Colonic mucosa (tissue), 4 donors: ENCODE measurements at regions not wholly inside any gene's neighbourhood (a gene's known extent, or its start where the extent isn't known, plus 50 kb on each side); places are given as distances from the start of the nearest gene placed in this dataset.

Source experiments
- DNase-seq: peaks from one replicate; pipeline ENCODE4 v3.0.0-alpha.2; 2020
- H3K27ac ChIP-seq: fragments of 200-600 bp; one replicate; pipeline ENCODE4 v1.8.0; 2021
- H3K27me3 ChIP-seq: fragments of 200-600 bp; one replicate; pipeline ENCODE4 v1.8.0; 2021
- H3K36me3 ChIP-seq: fragments of 200-600 bp; one replicate; pipeline ENCODE4 v1.8.0; 2021
- H3K4me1 ChIP-seq: fragments of 200-600 bp; one replicate; pipeline ENCODE4 v1.8.0; 2021; ENCODE audit warnings: mild to moderate bottlenecking
- H3K4me3 ChIP-seq: fragments of 200-600 bp; one replicate; pipeline ENCODE4 v1.8.0; 2021
- H3K9ac ChIP-seq, 2 donors: one replicate each; pipeline ENCODE4 v1.7.0; 2013; ENCODE audit warnings: control low read depth in 2 of 2, low read depth in 2 of 2, low read length in 2 of 2
- H3K9me3 ChIP-seq: fragments of 200-600 bp; one replicate; pipeline ENCODE4 v1.8.0; 2021
- CTCF ChIP-seq: fragments of 200-600 bp; IDR thresholded peaks from one replicate; pipeline ENCODE4 v1.8.0; 2022; ENCODE audit warnings: antibody characterized with exemption, mild to moderate bottlenecking
- intact Hi-C: fragments of 100-400 bp; cut with DNase I; formaldehyde crosslinking; loops from one replicate; pipeline ENCODE4 v1.14.1; 2022
- donor health status: healthy.
- donor health status: DM: no; HTN: no; CAD: no.
- donor health status: DM: no; HTN: no; CAD: no.

DNA sequence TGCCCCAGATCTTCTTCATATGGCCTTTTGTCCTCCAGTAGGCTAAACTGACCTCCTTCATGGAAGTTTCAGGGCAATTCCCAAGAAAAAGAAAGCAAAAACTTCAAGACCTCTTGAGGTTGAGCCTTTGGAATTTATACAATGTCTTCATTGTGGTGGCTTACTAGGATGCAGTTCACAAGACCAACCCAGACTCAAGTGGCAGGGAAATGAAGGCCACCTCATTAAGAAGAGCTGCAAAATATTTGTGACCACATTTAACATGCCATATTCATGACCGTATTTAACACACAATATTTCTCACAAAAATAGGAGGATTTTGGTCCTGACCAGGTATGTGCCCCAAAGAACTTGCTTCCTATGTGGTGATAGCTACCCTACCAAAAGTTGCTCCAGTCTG lies 605.5 kb upstream of the PITX2 start:
- TF ChIP-seq CTCF, result no peak
- Histone ChIP-seq H3K36me3 (no peaks in the 10 kb centered on the region), H3K4me3 (no peak overlapping the region), H3K27me3 (no peaks in the 10 kb centered on the region), H3K9me3 (no peaks in the 10 kb centered on the region), H3K9ac (no peak overlapping the region), H3K4me1 (no peaks in the 10 kb centered on the region), H3K27ac (no peak overlapping the region)
- no peak for DNase-seq
- intact Hi-C loops, result no loop called here

DNA sequence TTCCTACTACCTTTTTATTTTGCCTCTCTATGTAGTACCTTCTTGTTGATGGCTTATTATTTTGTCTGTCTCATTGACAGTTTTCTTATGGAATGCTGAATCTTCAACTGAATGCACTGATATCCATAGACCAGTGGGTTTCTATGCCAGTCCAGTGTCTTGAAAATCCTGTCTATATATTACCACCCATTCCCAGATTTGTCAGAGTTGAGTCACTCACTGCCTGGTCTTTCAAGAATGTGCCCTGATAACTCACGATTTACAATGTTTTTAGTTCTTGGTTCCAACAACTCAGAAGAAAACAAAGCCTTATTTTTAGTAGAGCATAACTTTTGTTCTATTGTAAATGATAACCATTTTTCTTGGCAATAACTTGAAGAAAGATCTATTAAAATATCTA lies 606.0 kb upstream of the PITX2 start:
- no peak for DNase-seq
- intact Hi-C loops, result no loop called here
- TF ChIP-seq CTCF, result no peak
- no peak overlapping the region for H3K27ac ChIP-seq
- no peak overlapping the region for H3K4me3 ChIP-seq
- no peak overlapping the region for H3K9ac ChIP-seq
- H3K36me3 ChIP-seq, result no peaks in the 10 kb centered on the region
- H3K27me3 ChIP-seq, result no peaks in the 10 kb centered on the region
- H3K4me1 ChIP-seq, result no peaks in the 10 kb centered on the region
- no peaks in the 10 kb centered on the region for H3K9me3 ChIP-seq

DNA sequence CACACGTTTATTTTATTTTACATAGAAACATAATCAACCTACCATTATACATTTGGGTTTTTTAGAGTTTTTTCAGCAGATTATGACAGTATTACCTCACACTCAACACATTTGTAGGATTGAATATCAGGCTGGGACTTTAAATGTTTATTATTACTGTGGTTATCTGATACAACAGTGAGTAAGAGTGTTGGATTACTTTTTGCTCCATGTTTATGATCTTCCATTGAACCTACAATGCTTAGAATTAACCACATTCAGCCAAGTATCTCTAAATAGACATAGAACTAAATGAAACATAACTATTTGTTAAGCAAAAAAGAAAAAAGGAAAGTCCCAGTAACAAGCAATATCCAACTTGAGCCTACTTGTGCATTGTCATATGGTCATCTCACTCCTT lies 607.4 kb upstream of the PITX2 start:
- Histone ChIP-seq H3K27ac (no peak overlapping the region), H3K4me3 (no peak overlapping the region), H3K36me3 (no peaks in the 10 kb centered on the region), H3K27me3 (no peaks in the 10 kb centered on the region), H3K4me1 (no peaks in the 10 kb centered on the region), H3K9ac (no peak overlapping the region), H3K9me3 (no peaks in the 10 kb centered on the region)
- DNase-seq, result no peak
- TF ChIP-seq CTCF, result no peak
- intact Hi-C loops, result no loop called here

GRCh38 chr4:111231281-111231680 lies 608.4 kb upstream of the PITX2 start:
- Histone ChIP-seq H3K36me3 (no peaks in the 10 kb centered on the region), H3K4me1 (no peaks in the 10 kb centered on the region), H3K9me3 (no peaks in the 10 kb centered on the region), H3K27me3 (no peaks in the 10 kb centered on the region), H3K9ac (no peak overlapping the region), H3K4me3 (no peak overlapping the region), H3K27ac (no peak overlapping the region)
- DNase-seq, result no peak
- intact Hi-C loops, result no loop called here
- TF ChIP-seq CTCF, result no peak

DNA sequence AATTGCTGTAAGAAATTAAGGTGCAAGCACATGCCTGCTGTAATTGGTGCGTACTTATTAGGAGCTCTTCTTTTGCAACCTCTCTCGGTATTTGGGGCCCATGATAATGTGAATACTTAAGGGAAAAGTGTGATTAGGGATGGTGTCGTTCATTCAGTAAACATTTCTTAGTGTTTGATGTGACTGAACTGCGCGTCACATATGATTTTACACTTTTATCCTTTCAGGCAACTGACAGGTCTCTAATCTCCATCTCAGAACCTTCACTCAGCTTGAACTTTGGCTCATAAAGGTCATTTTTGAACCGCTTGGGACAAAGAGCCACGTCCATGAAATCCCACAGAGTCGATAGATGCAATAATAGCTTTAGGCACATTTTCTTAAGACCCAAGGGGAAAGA lies 612.1 kb upstream of the PITX2 start:
- Histone ChIP-seq H3K4me1 (no peaks in the 10 kb centered on the region), H3K9ac (no peak overlapping the region), H3K4me3 (no peak overlapping the region), H3K36me3 (no peaks in the 10 kb centered on the region), H3K9me3 (no peaks in the 10 kb centered on the region), H3K27ac (no peak overlapping the region), H3K27me3 (no peaks in the 10 kb centered on the region)
- intact Hi-C loops, result no loop called here
- no peak for DNase-seq
- TF ChIP-seq CTCF, result no peak

DNA sequence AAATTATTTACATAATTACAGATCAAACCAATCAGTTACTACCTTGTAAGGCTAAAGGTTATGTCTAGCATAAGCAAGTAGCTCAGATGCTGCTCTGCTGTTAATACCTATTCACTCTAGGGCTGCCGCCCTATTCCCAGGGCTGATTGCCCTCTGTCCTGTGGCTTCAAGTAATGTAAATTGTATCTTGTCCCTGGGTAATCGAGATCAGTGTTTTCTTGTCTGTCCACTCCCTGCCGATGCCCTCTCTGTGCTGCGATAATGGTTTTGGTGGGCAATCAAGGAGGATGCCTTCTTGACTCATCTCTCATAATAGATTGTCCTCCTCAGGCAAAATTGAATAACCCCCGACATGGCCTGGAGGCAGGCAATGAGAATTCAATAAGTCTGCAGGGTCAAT lies 641.0 kb upstream of the PITX2 start:
- no peak overlapping the region for H3K4me3 ChIP-seq
- DNase-seq, result no peak
- no peak overlapping the region for H3K27ac ChIP-seq
- no peaks in the 10 kb centered on the region for H3K27me3 ChIP-seq
- intact Hi-C loops, result no loop called here
- H3K36me3 ChIP-seq, result no peaks in the 10 kb centered on the region
- TF ChIP-seq CTCF, result no peak
- H3K4me1 ChIP-seq, result no peaks in the 10 kb centered on the region
- H3K9me3 ChIP-seq, result no peaks in the 10 kb centered on the region
- H3K9ac ChIP-seq, result no peak overlapping the region
